ENCODE measurements at regions not wholly inside any gene's neighbourhood (a gene's known extent, or its start where the extent isn't known, plus 50 kb on each side); places are given as distances from the start of the nearest gene placed in this dataset.

- TF ChIP-seq POLR2AphosphoS5 (IDR thresholded peaks at IDR 0.05; ENCODE audit: low read depth, low read length) = no peak
- TF ChIP-seq YY1 (IDR thresholded peaks at IDR 0.05; ENCODE audit: extremely low read depth, insufficient replicate concordance, low read depth, low read length) = no peak
- no peak for TF ChIP-seq CTCF (IDR thresholded peaks at IDR 0.05 in 2 of 3, conservative IDR thresholded peaks at IDR 0.05 in 1 of 3; ENCODE audit: borderline replicate concordance in 1 of 3, insufficient read depth in 1 of 3, low read depth in 2 of 3, low read length in 2 of 3)
- no peak for TF ChIP-seq POLR2A (IDR thresholded peaks at IDR 0.05; ENCODE audit: borderline replicate concordance, extremely low read depth, insufficient read depth, insufficient read length)
- no peak for TF ChIP-seq ELF1 (IDR thresholded peaks at IDR 0.05; ENCODE audit: borderline replicate concordance, low read depth)
- no peak for TF ChIP-seq RAD21 (IDR thresholded peaks at IDR 0.05; ENCODE audit: low read depth)
- no peak for TF ChIP-seq CEBPB (IDR thresholded peaks at IDR 0.05; ENCODE audit: low read depth)
- no peak for TF ChIP-seq ZBTB33 (IDR thresholded peaks at IDR 0.05; ENCODE audit: extremely low read depth, insufficient replicate concordance, low read length)
- TF ChIP-seq REST (IDR thresholded peaks at IDR 0.05; ENCODE audit: low read depth) = no peak
- TF ChIP-seq ZNF274 (IDR thresholded peaks at IDR 0.05; ENCODE audit: low read depth, low read length) = no peak
- no peak for TF ChIP-seq SRF (IDR thresholded peaks at IDR 0.05; ENCODE audit: low read depth)
- no peak for TF ChIP-seq EZH2 (IDR thresholded peaks at IDR 0.05)
Observed at GRCh38 chr14:100988011-100988410, 84.5 kb upstream of the RTL1 start.
